ENCODE measurements at regions not wholly inside any gene's neighbourhood (a gene's known extent, or its start where the extent isn't known, plus 50 kb on each side); places are given as distances from the start of the nearest gene placed in this dataset.

DNA sequence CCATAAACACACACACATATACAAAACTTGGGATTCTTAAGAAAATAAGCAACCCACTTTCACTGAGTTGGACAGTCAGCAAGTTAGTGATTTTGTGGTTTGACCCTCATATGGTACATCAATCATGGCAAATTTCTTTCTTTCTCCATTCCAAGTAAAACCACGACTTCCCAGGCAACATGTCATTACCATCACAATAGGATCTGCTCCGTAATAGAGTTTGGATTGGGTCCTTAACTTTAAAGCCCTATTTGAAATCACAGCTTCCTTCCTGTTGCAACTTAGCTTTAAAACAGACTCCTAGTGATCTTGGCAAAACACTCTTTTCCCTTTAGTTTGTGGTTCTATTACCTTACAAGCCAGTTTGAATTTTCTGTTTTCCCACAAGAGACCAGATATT, 483.6 kb downstream of the INHBA start:
- TF ChIP-seq POLR2A (IDR thresholded peaks at IDR 0.05; ENCODE audit: extremely low read depth, insufficient read length) = no peak
- TF ChIP-seq, protein P1, sequence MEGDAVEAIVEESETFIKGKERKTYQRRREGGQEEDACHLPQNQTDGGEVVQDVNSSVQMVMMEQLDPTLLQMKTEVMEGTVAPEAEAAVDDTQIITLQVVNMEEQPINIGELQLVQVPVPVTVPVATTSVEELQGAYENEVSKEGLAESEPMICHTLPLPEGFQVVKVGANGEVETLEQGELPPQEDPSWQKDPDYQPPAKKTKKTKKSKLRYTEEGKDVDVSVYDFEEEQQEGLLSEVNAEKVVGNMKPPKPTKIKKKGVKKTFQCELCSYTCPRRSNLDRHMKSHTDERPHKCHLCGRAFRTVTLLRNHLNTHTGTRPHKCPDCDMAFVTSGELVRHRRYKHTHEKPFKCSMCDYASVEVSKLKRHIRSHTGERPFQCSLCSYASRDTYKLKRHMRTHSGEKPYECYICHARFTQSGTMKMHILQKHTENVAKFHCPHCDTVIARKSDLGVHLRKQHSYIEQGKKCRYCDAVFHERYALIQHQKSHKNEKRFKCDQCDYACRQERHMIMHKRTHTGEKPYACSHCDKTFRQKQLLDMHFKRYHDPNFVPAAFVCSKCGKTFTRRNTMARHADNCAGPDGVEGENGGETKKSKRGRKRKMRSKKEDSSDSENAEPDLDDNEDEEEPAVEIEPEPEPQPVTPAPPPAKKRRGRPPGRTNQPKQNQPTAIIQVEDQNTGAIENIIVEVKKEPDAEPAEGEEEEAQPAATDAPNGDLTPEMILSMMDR (IDR thresholded peaks at IDR 0.05; ENCODE audit: low read depth, low read length) = no peak
- TF ChIP-seq MYC (IDR thresholded peaks at IDR 0.05; ENCODE audit: low read depth, low read length) = no peak
